ENCODE measurements at regions not wholly inside any gene's neighbourhood (a gene's known extent, or its start where the extent isn't known, plus 50 kb on each side); places are given as distances from the start of the nearest gene placed in this dataset.
"Not testable (repeated sequence)": the region's sequence is repeated elsewhere in the genome, so short reads cannot be mapped to it uniquely, and the experiment has no call there.

GRCh38 chr5:106481374-106481773 lies 1189.4 kb downstream of the EFNA5 start:
- DNase-seq (ENCODE audit: low read depth in 2 of 2, low spot score in 1 of 2) = no peak

DNA sequence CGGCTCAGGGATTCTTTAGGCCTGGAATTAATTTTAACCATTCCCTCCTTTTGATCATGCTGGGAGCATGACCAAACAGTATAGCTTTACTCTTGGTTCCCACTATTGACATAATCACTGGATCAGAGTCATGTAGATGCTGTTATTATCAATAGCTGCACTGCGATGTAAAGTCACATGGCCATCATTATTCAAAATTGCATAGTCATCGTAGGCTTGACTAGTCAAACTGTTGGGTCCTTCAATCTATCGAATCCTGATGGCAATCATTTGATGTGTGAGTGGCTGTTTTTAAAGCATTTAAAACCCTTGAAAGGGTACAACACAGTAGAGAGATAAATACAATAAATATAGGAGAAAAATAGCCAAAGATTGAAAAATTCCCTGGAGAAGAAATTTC lies 1194.1 kb downstream of the EFNA5 start:
- DNase-seq (ENCODE audit: low read depth in 2 of 2, low spot score in 1 of 2) = no peak

DNA sequence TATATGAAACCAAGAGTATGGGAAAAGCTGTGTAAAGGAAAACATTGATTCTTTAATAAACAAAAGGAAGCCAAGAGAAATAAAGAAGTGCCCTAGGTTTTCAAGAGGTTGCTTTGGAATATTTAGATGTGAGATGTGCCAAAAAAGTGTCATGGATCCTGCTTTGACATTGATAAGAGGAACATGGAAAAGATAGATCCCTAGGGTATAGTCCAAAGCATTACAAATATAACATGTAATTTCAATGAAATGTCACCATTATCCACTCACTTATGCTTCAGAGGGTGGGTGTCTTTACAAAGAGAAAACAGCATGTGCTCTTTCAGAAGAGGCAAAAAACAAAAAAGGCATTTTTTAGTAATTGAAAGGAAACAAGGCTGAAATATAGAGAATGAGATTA lies 1196.7 kb downstream of the EFNA5 start:
- DNase-seq (ENCODE audit: low read depth in 2 of 2, low spot score in 1 of 2) = no peak

DNA sequence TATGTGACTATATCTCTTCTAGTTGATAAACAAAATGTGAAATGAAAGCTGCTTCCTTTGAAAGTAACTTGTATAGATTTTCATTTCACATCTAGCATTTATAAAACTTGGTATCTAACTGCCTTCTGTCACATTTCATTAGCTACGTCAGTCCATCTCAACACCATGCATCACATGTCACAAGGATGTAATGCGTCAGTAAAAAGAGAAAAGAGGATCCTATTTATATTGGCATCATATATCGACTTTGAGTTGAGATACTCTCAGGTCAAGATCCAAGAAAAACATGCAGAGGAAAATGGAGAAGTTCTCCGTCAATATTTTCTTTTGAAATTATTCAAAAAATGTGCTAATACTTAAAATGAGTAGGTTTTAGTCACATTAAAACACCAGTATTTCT lies 1211.2 kb downstream of the EFNA5 start:
- DNase-seq (ENCODE audit: low read depth in 2 of 2, low spot score in 1 of 2) = no peak

GRCh38 chr5:106454651-106455415 lies 1215.9 kb downstream of the EFNA5 start:
- no peak for DNase-seq (ENCODE audit: low read depth in 2 of 2, low spot score in 1 of 2)

- no peak for DNase-seq (ENCODE audit: low read depth in 2 of 2, low spot score in 1 of 2)
Measured at GRCh38 chr5:106454050-106454449, 1216.7 kb downstream of the EFNA5 start.

DNA sequence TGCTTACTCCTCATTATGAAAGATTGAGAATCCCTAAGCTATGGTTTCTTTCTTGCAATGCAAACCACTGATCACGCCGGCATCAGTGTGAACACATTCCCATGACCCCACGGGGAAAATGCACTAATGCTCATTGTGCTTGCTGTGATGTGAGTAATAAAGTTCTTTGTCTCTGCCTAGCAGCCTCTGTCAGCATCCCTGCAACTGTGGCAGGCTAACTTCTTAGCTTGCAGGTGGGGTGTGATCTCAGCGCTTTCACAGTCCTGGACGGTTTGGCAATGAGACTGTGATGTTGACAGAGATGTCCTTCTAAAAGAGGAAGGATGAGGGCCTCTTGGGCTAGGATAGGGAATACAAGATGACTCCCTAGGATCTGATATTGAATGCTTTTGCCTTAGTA lies 1218.7 kb downstream of the EFNA5 start:
- DNase-seq (ENCODE audit: low read depth in 2 of 2, low spot score in 1 of 2) = no peak

DNA sequence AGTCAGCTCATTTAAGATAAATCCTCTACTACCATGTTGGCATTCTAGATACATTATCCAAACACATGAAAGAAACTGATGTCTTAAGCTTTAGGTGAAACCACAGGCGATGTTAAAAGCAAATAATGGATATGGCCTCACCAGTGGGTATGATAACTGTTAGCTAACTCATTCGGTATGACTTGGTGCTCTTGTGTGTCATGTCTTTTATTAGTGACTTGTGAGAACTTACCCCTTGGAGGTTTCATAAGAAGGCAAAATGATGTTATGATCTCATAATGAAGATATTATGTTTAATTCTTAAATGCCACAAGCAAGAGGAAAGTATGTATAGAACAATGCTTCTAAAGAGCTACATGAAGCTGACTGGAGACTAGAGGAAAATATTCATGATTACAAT lies 1227.0 kb downstream of the EFNA5 start:
- no peak for DNase-seq (ENCODE audit: low read depth in 2 of 2, low spot score in 1 of 2)

GRCh38 chr5:106435185-106435584 lies 1235.6 kb downstream of the EFNA5 start:
- no peak for DNase-seq (ENCODE audit: low read depth in 2 of 2, low spot score in 1 of 2)

GRCh38 chr5:106430733-106431132 lies 1240.0 kb downstream of the EFNA5 start:
- DNase-seq (ENCODE audit: low read depth in 2 of 2, low spot score in 1 of 2) = not testable (repeated sequence)

DNA sequence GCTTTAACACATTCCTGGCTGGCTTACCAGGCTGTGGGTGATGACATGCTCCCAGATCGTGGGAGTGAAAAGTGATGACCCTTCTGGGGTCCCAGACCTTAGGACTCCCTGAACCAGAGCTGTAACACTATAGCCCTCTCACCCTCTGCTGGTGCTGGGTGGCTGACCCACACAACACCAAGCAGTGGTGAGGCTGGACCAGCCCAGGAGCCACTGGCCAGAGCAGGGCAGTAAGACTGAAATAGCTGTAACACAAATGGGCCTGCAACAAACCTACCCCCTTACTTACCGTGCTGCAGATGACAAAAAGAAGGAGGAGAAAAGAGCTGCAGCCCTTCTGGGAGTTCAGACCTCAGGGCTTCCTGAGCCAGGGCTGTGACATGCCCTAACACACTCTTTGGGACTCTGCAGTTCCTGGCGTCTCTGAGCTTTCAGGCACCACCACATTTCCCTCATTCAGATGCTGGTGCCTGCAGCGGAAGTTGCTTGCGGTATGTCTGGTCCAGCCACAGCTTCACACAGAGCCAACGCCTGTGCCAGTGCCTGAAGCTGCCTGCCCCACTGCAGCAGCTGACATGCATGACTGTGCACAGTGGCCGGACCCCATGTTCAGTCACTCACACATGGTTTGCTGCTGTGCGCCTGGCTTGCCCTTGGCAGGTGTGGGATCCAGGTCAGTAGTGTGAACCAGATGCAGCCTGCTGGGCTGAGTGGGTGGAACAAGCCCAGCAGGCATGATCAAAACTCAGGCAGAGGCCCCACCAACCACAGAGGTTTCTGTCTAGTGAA lies 1247.4 kb downstream of the EFNA5 start:
- no peak for DNase-seq (ENCODE audit: low read depth in 2 of 2, low spot score in 1 of 2)

DNA sequence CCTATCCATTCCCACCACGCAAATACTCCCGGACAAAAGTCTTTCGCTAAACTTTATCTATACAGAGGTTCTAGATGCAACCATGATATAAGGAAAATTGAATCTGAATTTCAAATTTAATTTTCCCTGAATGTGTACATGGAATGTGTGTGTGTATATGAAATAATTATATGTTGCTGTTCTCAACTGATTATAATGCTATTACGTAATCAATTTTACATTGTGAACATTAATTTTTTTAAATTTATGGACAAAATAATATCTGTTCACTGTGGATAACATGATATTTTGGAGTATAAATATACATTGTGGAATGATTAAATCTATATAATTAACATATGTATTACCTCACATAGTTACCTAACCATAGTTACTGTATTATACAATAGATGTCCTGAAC lies 1250.6 kb downstream of the EFNA5 start:
- DNase-seq (ENCODE audit: low read depth in 2 of 2, low spot score in 1 of 2) = no peak

GRCh38 chr5:106418196-106418595 lies 1252.5 kb downstream of the EFNA5 start:
- DNase-seq (ENCODE audit: low read depth in 2 of 2, low spot score in 1 of 2) = no peak

DNA sequence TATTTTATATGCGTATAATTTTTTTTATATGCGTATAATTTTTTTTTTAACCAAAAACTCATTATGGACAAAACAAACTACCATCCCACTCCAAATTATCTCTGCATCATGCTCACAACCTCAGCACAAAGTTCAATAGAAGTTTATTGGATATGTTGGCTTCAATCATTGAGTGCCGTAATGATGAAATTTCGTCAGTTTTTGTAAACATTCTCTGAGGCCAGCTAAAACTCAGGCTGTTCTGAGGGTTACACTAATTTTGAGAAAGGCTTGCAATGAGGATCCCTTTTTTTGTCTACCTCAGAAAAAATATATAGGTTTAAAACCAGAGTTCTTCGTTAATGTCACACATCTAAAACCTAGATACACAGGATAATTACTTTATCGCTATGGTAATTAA lies 1253.2 kb downstream of the EFNA5 start:
- DNase-seq (ENCODE audit: low read depth in 2 of 2, low spot score in 1 of 2) = no peak

- no peak for DNase-seq (ENCODE audit: low read depth in 2 of 2, low spot score in 1 of 2)
Measured at GRCh38 chr5:106417163-106417562, 1253.6 kb downstream of the EFNA5 start.

DNA sequence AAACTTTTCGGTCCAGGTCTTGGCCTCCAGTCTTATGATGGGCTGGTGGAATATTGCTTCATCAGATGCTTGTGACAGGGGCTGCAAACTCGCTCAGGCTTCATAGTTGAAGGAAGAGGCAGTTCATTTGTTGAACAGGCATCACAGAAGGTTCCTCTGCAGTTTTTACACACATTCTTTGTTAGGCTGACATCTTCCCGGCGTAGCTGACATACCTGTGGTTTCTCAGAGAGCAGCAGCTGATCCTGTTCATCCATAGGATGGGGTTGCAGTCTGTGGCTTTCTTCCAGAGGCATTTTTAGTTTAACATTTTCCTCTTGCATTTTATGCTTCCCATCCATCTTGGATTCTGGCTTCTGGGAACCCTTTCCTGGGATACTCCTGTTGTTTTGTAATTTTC lies 1255.2 kb downstream of the EFNA5 start:
- no peak for DNase-seq (ENCODE audit: low read depth in 2 of 2, low spot score in 1 of 2)

GRCh38 chr5:106414342-106414741 lies 1256.4 kb downstream of the EFNA5 start:
- no peak for DNase-seq (ENCODE audit: low read depth in 2 of 2, low spot score in 1 of 2)

DNA sequence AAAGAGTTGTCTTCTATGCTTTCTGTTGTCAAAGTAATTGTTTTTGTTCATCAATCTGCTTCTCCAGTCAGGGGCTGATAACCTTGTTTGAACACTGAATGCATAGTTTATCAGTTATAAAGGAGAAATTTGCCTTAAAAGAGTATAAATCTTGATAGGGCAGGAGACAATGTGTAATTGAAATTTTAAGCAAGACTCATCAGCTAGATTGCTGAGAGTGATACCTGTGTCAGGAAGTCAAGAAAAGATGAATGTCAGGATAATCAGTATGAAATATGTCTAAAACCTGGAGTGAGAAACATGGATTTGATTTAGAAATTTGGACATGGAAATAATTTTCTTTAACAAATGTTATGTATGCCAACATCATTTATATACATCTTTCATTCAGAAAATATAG lies 1258.1 kb downstream of the EFNA5 start:
- DNase-seq (ENCODE audit: low read depth in 2 of 2, low spot score in 1 of 2) = no peak

DNA sequence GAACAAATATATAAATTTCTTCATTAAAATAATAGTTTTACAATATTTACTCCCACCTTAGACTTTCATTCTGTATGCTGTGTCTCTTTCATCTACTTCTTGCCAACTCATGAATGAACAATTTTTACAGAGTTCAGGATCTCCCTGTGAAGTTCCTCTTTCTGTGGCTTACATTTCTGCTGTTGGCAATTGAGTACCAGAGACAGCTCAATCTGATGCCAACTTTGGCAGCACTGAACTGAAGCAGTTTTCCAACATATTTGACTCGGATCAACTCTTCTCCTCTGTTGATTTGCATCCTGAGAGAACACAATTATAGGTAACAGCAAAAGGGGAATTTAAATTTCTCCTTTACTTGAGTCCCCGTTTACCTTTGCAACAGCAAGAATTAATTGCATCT lies 1262.2 kb downstream of the EFNA5 start:
- no peak for DNase-seq (ENCODE audit: low read depth in 2 of 2, low spot score in 1 of 2)

DNA sequence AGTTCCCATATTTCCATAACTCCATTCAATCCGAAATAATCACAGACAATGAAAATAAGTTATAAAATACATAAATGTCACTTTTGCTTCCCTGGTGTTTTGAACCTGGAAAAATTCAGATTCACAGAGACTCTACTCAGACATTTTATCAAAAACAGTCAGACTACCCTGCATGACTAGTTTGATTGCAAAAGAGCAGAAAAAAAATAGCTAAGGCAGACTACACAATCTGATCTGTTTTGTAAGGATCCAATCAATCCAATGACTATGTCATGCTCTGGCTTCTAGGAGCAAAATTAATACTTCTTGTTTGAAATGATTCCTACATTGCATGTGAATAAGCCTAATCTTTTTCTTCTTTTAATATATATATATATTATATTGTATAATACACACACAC lies 1262.6 kb downstream of the EFNA5 start:
- no peak for DNase-seq (ENCODE audit: low read depth in 2 of 2, low spot score in 1 of 2)

DNA sequence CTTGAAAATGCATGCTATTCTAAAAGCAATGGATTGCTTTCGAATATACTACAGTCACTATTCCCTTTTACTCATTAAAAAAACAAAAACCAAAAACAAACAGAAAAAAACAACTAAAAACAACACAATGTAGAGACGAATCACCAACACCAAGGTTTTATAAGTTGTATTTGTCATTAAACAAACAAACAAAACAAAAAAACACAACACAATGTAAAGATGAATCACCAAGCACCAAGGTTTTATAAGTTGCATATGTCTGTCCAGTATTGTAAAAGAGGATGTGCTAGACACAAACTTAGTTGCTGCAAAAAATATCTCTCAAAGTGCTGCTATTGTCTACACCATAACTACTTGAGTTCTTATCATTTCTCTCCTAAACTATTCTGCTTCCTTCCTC lies 1269.2 kb downstream of the EFNA5 start:
- no peak for DNase-seq (ENCODE audit: low read depth in 2 of 2, low spot score in 1 of 2)

DNA sequence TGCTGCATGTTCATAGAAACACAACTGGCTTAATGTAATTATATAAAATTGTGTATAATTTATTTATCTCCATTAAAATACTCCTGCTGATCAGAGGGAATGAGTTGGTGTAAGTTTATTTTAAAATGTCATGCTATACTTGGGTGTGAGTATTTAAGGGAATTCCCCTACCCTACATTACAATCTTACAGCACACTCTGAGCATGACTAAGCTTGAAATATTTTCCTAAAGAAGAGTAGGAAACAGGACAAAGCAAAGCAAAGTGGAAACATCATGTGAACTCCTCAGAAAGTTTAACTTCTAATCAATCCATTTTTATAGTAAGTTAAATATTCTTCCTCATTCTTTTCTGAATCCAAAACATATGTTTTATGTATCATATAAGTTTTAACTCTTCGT lies 1271.3 kb downstream of the EFNA5 start:
- DNase-seq (ENCODE audit: low read depth in 2 of 2, low spot score in 1 of 2) = no peak

GRCh38 chr5:106397700-106398099 lies 1273.0 kb downstream of the EFNA5 start:
- DNase-seq (ENCODE audit: low read depth in 2 of 2, low spot score in 1 of 2) = no peak

All from stimulated activated CD8-positive, alpha-beta memory T cell treated with anti-CD3 and anti-CD28 coated beads, Interleukin-4, amount 100 ng/mL, for 4 hours (primary cell).